Mesenchymal stem cell (in vitro differentiated cells and primary cell): ENCODE measurements at regions not wholly inside any gene's neighbourhood (a gene's known extent, or its start where the extent isn't known, plus 50 kb on each side); places are given as distances from the start of the nearest gene placed in this dataset.

Source experiments
- DNase-seq: peaks from one replicate; pipeline ENCODE4 v3.0.0-alpha.2; 2013
- H2AFZ ChIP-seq: one replicate; pipeline ENCODE4 v1.6.1; 2013; ENCODE audit warnings: low read depth, mild to moderate bottlenecking, control low read depth, inconsistent platforms, low read length, moderate library complexity
- H2AK5ac ChIP-seq: 2 replicates; pipeline ENCODE4 v1.6.1; 2013; ENCODE audit warnings: low read length, moderate library complexity, mild to moderate bottlenecking, inconsistent platforms; ENCODE audit not compliant: severe bottlenecking
- H2BK120ac ChIP-seq: one replicate; pipeline ENCODE4 v1.6.1; 2013; ENCODE audit warnings: low read depth, mild to moderate bottlenecking, inconsistent platforms, low read length, moderate library complexity
- H2BK12ac ChIP-seq, 2 experiments: one replicate each; pipeline ENCODE4 v1.6.1; 2013; ENCODE audit warnings: inconsistent platforms in 2 of 2, low read length in 2 of 2, mild to moderate bottlenecking in 2 of 2, moderate library complexity in 2 of 2, control low read depth in 1 of 2
- H2BK15ac ChIP-seq: one replicate; pipeline ENCODE4 v1.6.1; 2013; ENCODE audit warnings: mild to moderate bottlenecking, low read depth, inconsistent platforms; ENCODE audit not compliant: poor library complexity, severe bottlenecking
- H2BK5ac ChIP-seq: 2 replicates; pipeline ENCODE4 v1.6.1; 2013; ENCODE audit warnings: low read depth, mild to moderate bottlenecking, low read length, control low read depth, inconsistent platforms; ENCODE audit not compliant: poor library complexity, severe bottlenecking
- H3K14ac ChIP-seq, 2 experiments: one replicate each; pipeline ENCODE4 v1.6.1; 2013; ENCODE audit warnings: inconsistent platforms in 2 of 2, low read length in 2 of 2, control low read depth in 1 of 2, mild to moderate bottlenecking in 1 of 2, moderate library complexity in 1 of 2
- H3K18ac ChIP-seq, 2 experiments: one replicate each; pipeline ENCODE4 v1.6.1; 2013; ENCODE audit warnings: inconsistent platforms in 2 of 2, low read length in 2 of 2, control low read depth in 1 of 2, low read depth in 1 of 2, mild to moderate bottlenecking in 1 of 2
- H3K23ac ChIP-seq, 2 experiments: one replicate each; pipeline ENCODE4 v1.6.1; 2013; ENCODE audit warnings: inconsistent platforms in 2 of 2, low read length in 2 of 2, mild to moderate bottlenecking in 2 of 2, moderate library complexity in 2 of 2, control low read depth in 1 of 2
- H3K27ac ChIP-seq: 2 replicates; pipeline ENCODE4 v1.5.1; 2013; ENCODE audit warnings: mild to moderate bottlenecking, moderate library complexity, low read length, control low read depth, inconsistent platforms; ENCODE audit not compliant: poor library complexity, severe bottlenecking
- H3K27me3 ChIP-seq, 2 experiments: 2 replicates each; pipeline versions ENCODE4 v1.6.1 to v1.7.0; 2013; ENCODE audit warnings: low read length in 2 of 2, mild to moderate bottlenecking in 2 of 2, moderate library complexity in 2 of 2, control low read depth in 1 of 2, inconsistent platforms in 1 of 2; ENCODE audit not compliant: control insufficient read depth in 1 of 2, insufficient read depth in 1 of 2
- H3K36me3 ChIP-seq, 2 experiments: 2 replicates each; pipeline versions ENCODE4 v1.6.1 to v1.7.0; 2013; ENCODE audit warnings: low read length in 2 of 2, control low read depth in 1 of 2, inconsistent platforms in 1 of 2, low read depth in 1 of 2, mild to moderate bottlenecking in 1 of 2; ENCODE audit not compliant: insufficient read depth in 2 of 2, control insufficient read depth in 1 of 2
- H3K4ac ChIP-seq, 2 experiments: one replicate each; pipeline ENCODE4 v1.6.1; 2013; ENCODE audit warnings: inconsistent platforms in 2 of 2, low read length in 2 of 2, mild to moderate bottlenecking in 2 of 2, moderate library complexity in 2 of 2, control low read depth in 1 of 2, low read depth in 1 of 2
- H3K4me1 ChIP-seq: 2 replicates; pipeline ENCODE4 v1.6.1; 2013; ENCODE audit warnings: low read depth, low read length, control low read depth; ENCODE audit not compliant: control insufficient read depth, insufficient read depth
- H3K4me2 ChIP-seq: 2 replicates; pipeline ENCODE4 v1.6.1; 2013; ENCODE audit warnings: low read length, mild to moderate bottlenecking, inconsistent platforms; ENCODE audit not compliant: poor library complexity, severe bottlenecking
- H3K4me3 ChIP-seq, 2 experiments: 2 replicates each; pipeline versions ENCODE4 v1.5.1 to v1.7.0; 2013; ENCODE audit warnings: low read length in 2 of 2, mild to moderate bottlenecking in 2 of 2, control low read depth in 1 of 2, low read depth in 1 of 2; ENCODE audit not compliant: insufficient read depth in 1 of 2
- H3K79me1 ChIP-seq: replicated peaks from 2 replicates; pipeline ENCODE4 v1.6.1; 2013; ENCODE audit warnings: mild to moderate bottlenecking, control low read depth, low read length, inconsistent platforms; ENCODE audit not compliant: poor library complexity, severe bottlenecking
- H3K9ac ChIP-seq: 2 replicates; pipeline ENCODE4 v1.7.0; 2013; ENCODE audit warnings: mild to moderate bottlenecking, low read length, moderate library complexity
- H3K9me3 ChIP-seq: 2 replicates; pipeline ENCODE4 v1.7.0; 2013; ENCODE audit warnings: mild to moderate bottlenecking, low read length; ENCODE audit not compliant: control insufficient read depth
- H4K8ac ChIP-seq: one replicate; pipeline ENCODE4 v1.6.1; 2013; ENCODE audit warnings: inconsistent platforms, mild to moderate bottlenecking, low read length, moderate library complexity
- H4K91ac ChIP-seq: one replicate; pipeline ENCODE4 v1.6.1; 2013; ENCODE audit warnings: mild to moderate bottlenecking, low read length, inconsistent platforms
- WGBS: methylation state at CpG from one replicate; pipeline ENCODE4 v1.1.7; 2013; ENCODE audit warnings: mixed read lengths; 5-methylcytosine and 5-hydroxymethylcytosine counted together

- Histone ChIP-seq H3K9me3 (peaks cover 14% of the 10 kb centered on the region), H3K14ac (no peak overlapping the region), H2BK120ac (no peak overlapping the region), H3K9ac (no peak overlapping the region), H2BK5ac (no peak overlapping the region), H2AFZ (no peak overlapping the region), H4K8ac (no peak overlapping the region), H3K18ac (no peak overlapping the region), H3K27me3 (no peaks in the 10 kb centered on the region), H2AK5ac (no peak overlapping the region), H3K23ac (no peak overlapping the region), H3K4me1 (no peaks in the 10 kb centered on the region), H2BK12ac (no peak overlapping the region), H2BK15ac (no peak overlapping the region), H4K91ac (no peak overlapping the region), H3K36me3 (no peaks in the 10 kb centered on the region), H3K4ac (no peak overlapping the region), H3K4me2 (no peak overlapping the region), H3K27ac (no peak overlapping the region), H3K79me1 (no peaks in the 10 kb centered on the region), H3K4me3 (no peak overlapping the region)
- WGBS, result 100% methylated on average over 1 of the region's 3 CpGs
- DNase-seq, result no peak
Measured at GRCh38 chr16:52928955-52929354, 123.7 kb downstream of the CHD9NB start.

- WGBS, result 61% methylated on average over 2 of the region's 4 CpGs
- H2BK15ac ChIP-seq, result no peak overlapping the region
- no peaks in the 10 kb centered on the region for H3K79me1 ChIP-seq
- H3K36me3 ChIP-seq, result no peaks in the 10 kb centered on the region
- H2AK5ac ChIP-seq, result no peak overlapping the region
- H3K4me1 ChIP-seq, result no peaks in the 10 kb centered on the region
- H2BK5ac ChIP-seq, result no peak overlapping the region
- H3K4me2 ChIP-seq, result no peak overlapping the region
- H4K8ac ChIP-seq, result no peak overlapping the region
- H2AFZ ChIP-seq, result no peak overlapping the region
- H3K9me3 ChIP-seq, result no peaks in the 10 kb centered on the region
- no peak overlapping the region for H3K14ac ChIP-seq
- no peak overlapping the region for H3K9ac ChIP-seq
- no peak overlapping the region for H4K91ac ChIP-seq
- no peak overlapping the region for H3K4me3 ChIP-seq
- H3K27ac ChIP-seq, result no peak overlapping the region
- no peak for DNase-seq
- H3K18ac ChIP-seq, result no peak overlapping the region
- no peak overlapping the region for H3K4ac ChIP-seq
- no peak overlapping the region for H2BK120ac ChIP-seq
- H3K23ac ChIP-seq, result no peak overlapping the region
- no peak overlapping the region for H2BK12ac ChIP-seq
- H3K27me3 ChIP-seq, result no peaks in the 10 kb centered on the region
Measured at GRCh38 chr16:52925143-52925542, 127.6 kb downstream of the CHD9NB start.

- Histone ChIP-seq H3K79me1 (no peaks in the 10 kb centered on the region), H2AK5ac (no peak overlapping the region), H2BK12ac (no peak overlapping the region), H2BK5ac (no peak overlapping the region), H3K4me2 (no peak overlapping the region), H3K14ac (no peak overlapping the region), H3K9me3 (no peaks in the 10 kb centered on the region), H3K27ac (no peak overlapping the region), H3K18ac (no peak overlapping the region), H3K36me3 (no peaks in the 10 kb centered on the region), H2AFZ (no peak overlapping the region), H2BK15ac (no peak overlapping the region), H3K27me3 (no peaks in the 10 kb centered on the region), H4K8ac (no peak overlapping the region), H3K9ac (no peak overlapping the region), H3K4me3 (no peak overlapping the region), H3K23ac (no peak overlapping the region), H3K4me1 (no peaks in the 10 kb centered on the region), H4K91ac (no peak overlapping the region), H3K4ac (no peak overlapping the region), H2BK120ac (no peak overlapping the region)
- DNase-seq, result no peak
- WGBS, result 72% methylated on average over 3 of the region's 4 CpGs
Measured at GRCh38 chr16:52924162-52924561, 128.5 kb downstream of the CHD9NB start.

GRCh38 chr16:52921104-52921503 is 131.6 kb downstream of the CHD9NB start:
- no peak overlapping the region for H2BK5ac ChIP-seq
- no peak overlapping the region for H3K23ac ChIP-seq
- H3K36me3 ChIP-seq, result no peaks in the 10 kb centered on the region
- H4K91ac ChIP-seq, result no peak overlapping the region
- no peak overlapping the region for H3K9ac ChIP-seq
- H3K4me1 ChIP-seq, result no peaks in the 10 kb centered on the region
- no peak overlapping the region for H3K4me2 ChIP-seq
- no peak overlapping the region for H2AFZ ChIP-seq
- no peak overlapping the region for H2BK15ac ChIP-seq
- no peak overlapping the region for H2BK120ac ChIP-seq
- no peaks in the 10 kb centered on the region for H3K79me1 ChIP-seq
- H3K4me3 ChIP-seq, result no peak overlapping the region
- H4K8ac ChIP-seq, result no peak overlapping the region
- H3K27ac ChIP-seq, result no peak overlapping the region
- no peak overlapping the region for H3K4ac ChIP-seq
- H3K9me3 ChIP-seq, result no peaks in the 10 kb centered on the region
- H3K18ac ChIP-seq, result no peak overlapping the region
- H2BK12ac ChIP-seq, result no peak overlapping the region
- no peak for DNase-seq
- no peak overlapping the region for H3K14ac ChIP-seq
- 79% methylated on average over 7 of the region's 8 CpGs for WGBS
- H2AK5ac ChIP-seq, result no peak overlapping the region
- H3K27me3 ChIP-seq, result no peaks in the 10 kb centered on the region
